BE2C (cell line): ENCODE measurements at regions not wholly inside any gene's neighbourhood (a gene's known extent, or its start where the extent isn't known, plus 50 kb on each side); places are given as distances from the start of the nearest gene placed in this dataset.
"Not testable (repeated sequence)": the region's sequence is repeated elsewhere in the genome, so short reads cannot be mapped to it uniquely, and the experiment has no call there.

Source experiments
- DNase-seq: peaks from one replicate; pipeline ENCODE4 v3.0.0-alpha.2; 2020
- H3K27me3 ChIP-seq: fragments of 250-450 bp; sonication (Bioruptor Pico); 2 replicates; pipeline ENCODE4 v1.5.1; 2020; ENCODE audit warnings: mild to moderate bottlenecking
- H3K36me3 ChIP-seq: fragments of 250-450 bp; sonication (Bioruptor Pico); 2 replicates; pipeline ENCODE4 v1.5.1; 2020; ENCODE audit warnings: mild to moderate bottlenecking
- H3K4me1 ChIP-seq: fragments of 250-450 bp; sonication (Bioruptor Pico); 2 replicates; pipeline ENCODE4 v1.5.1; 2020
- H3K4me3 ChIP-seq: 2 replicates; pipeline ENCODE4 v1.5.1; 2011; ENCODE audit warnings: low read depth, low read length
- H3K9me3 ChIP-seq: fragments of 250-450 bp; sonication (Bioruptor Pico); 2 replicates; pipeline ENCODE4 v1.5.1; 2020
- CTCF ChIP-seq: IDR thresholded peaks from 2 replicates; pipeline ENCODE4 v1.5.1; 2012; ENCODE audit warnings: mild to moderate bottlenecking, low read depth, low read length

GRCh38 chr16:29337385-29337901, 69.1 kb downstream of the NPIPB11 start:
- H3K9me3 ChIP-seq, DNase-seq, H3K4me3 ChIP-seq, H3K36me3 ChIP-seq, H3K27me3 ChIP-seq, H3K4me1 ChIP-seq: not testable (repeated sequence)

GRCh38 chr16:29335549-29335846, 71.0 kb downstream of the NPIPB11 start:
- H3K4me3 ChIP-seq, H3K36me3 ChIP-seq, H3K4me1 ChIP-seq, H3K27me3 ChIP-seq, H3K9me3 ChIP-seq, DNase-seq: not testable (repeated sequence)

GRCh38 chr16:29334776-29335548, 71.5 kb downstream of the NPIPB11 start:
- H3K4me3 ChIP-seq, H3K4me1 ChIP-seq, H3K9me3 ChIP-seq, DNase-seq, H3K27me3 ChIP-seq, H3K36me3 ChIP-seq: not testable (repeated sequence)

GRCh38 chr16:29333492-29334097, 72.9 kb downstream of the NPIPB11 start:
- H3K4me3 ChIP-seq, H3K36me3 ChIP-seq, H3K27me3 ChIP-seq, H3K4me1 ChIP-seq, DNase-seq, H3K9me3 ChIP-seq: not testable (repeated sequence)

- not testable (repeated sequence) for H3K4me1 ChIP-seq, H3K4me3 ChIP-seq, H3K9me3 ChIP-seq, H3K36me3 ChIP-seq, DNase-seq, H3K27me3 ChIP-seq
Measured at GRCh38 chr16:29330623-29331022, 75.9 kb downstream of the NPIPB11 start.

GRCh38 chr16:29328528-29328927, 78.0 kb downstream of the NPIPB11 start:
- DNase-seq, H3K36me3 ChIP-seq, H3K27me3 ChIP-seq, H3K4me1 ChIP-seq, H3K9me3 ChIP-seq, H3K4me3 ChIP-seq: not testable (repeated sequence)

GRCh38 chr16:29327631-29328408, 78.7 kb downstream of the NPIPB11 start:
- H3K4me1 ChIP-seq, H3K4me3 ChIP-seq, DNase-seq, H3K9me3 ChIP-seq, H3K36me3 ChIP-seq, H3K27me3 ChIP-seq: not testable (repeated sequence)

GRCh38 chr16:29326164-29327125, 80.1 kb downstream of the NPIPB11 start:
- DNase-seq, H3K9me3 ChIP-seq, H3K27me3 ChIP-seq, H3K4me1 ChIP-seq, H3K36me3 ChIP-seq, H3K4me3 ChIP-seq: not testable (repeated sequence)

GRCh38 chr16:29323725-29324124, 82.8 kb downstream of the NPIPB11 start:
- not testable (repeated sequence) for H3K36me3 ChIP-seq, H3K4me1 ChIP-seq, H3K27me3 ChIP-seq, H3K9me3 ChIP-seq, H3K4me3 ChIP-seq, DNase-seq

- H3K9me3 ChIP-seq = no peaks in the 10 kb centered on the region
- no peaks in the 10 kb centered on the region for H3K4me1 ChIP-seq
- H3K27me3 ChIP-seq = no peaks in the 10 kb centered on the region
- H3K36me3 ChIP-seq = no peaks in the 10 kb centered on the region
- no peak for DNase-seq
- H3K4me3 ChIP-seq = no peak overlapping the region
- no peak for TF ChIP-seq CTCF
Measured at GRCh38 chr16:29321585-29321984, 84.9 kb downstream of the NPIPB11 start.
